Brain microvascular endothelial cell (primary cell): ENCODE measurements at regions not wholly inside any gene's neighbourhood (a gene's known extent, or its start where the extent isn't known, plus 50 kb on each side); places are given as distances from the start of the nearest gene placed in this dataset.
A peak's percentile ranks its signal among the peaks of the same experiment; 100 is the strongest.

Source experiments
- DNase-seq: peaks from one replicate; pipeline ENCODE4 v3.0.0-alpha.2; 2020
- H3K27ac ChIP-seq: fragments of 250-450 bp; sonication (Bioruptor Pico); 2 replicates; pipeline ENCODE4 v1.5.1; 2020; ENCODE audit warnings: mild to moderate bottlenecking, moderate library complexity
- H3K27me3 ChIP-seq: fragments of 250-450 bp; sonication (Bioruptor Pico); replicated peaks from 2 replicates; pipeline ENCODE4 v1.5.1; 2020; ENCODE audit warnings: mild to moderate bottlenecking
- H3K36me3 ChIP-seq: fragments of 250-450 bp; sonication (Bioruptor Pico); replicated peaks from 2 replicates; pipeline ENCODE4 v1.5.1; 2020; ENCODE audit warnings: mild to moderate bottlenecking
- H3K4me3 ChIP-seq: 2 replicates; pipeline ENCODE4 v1.5.1; 2011; ENCODE audit warnings: low read depth, mild to moderate bottlenecking, control low read depth, low read length, moderate library complexity
- in situ Hi-C: cut with HindIII; loops from 2 replicates; pipeline ENCODE4 v1.10.0; 2017; ENCODE audit warnings: low sequenced_read_pairs, low pct_ligation_motif_present
- TF ChIP-seq, protein P1 (sequence below): IDR thresholded peaks from 2 replicates; pipeline ENCODE4 v1.5.1; 2011; ENCODE audit warnings: low read depth, mild to moderate bottlenecking, moderate library complexity, low read length, control low read depth, inconsistent platforms; ENCODE audit errors: missing control alignments

DNA sequence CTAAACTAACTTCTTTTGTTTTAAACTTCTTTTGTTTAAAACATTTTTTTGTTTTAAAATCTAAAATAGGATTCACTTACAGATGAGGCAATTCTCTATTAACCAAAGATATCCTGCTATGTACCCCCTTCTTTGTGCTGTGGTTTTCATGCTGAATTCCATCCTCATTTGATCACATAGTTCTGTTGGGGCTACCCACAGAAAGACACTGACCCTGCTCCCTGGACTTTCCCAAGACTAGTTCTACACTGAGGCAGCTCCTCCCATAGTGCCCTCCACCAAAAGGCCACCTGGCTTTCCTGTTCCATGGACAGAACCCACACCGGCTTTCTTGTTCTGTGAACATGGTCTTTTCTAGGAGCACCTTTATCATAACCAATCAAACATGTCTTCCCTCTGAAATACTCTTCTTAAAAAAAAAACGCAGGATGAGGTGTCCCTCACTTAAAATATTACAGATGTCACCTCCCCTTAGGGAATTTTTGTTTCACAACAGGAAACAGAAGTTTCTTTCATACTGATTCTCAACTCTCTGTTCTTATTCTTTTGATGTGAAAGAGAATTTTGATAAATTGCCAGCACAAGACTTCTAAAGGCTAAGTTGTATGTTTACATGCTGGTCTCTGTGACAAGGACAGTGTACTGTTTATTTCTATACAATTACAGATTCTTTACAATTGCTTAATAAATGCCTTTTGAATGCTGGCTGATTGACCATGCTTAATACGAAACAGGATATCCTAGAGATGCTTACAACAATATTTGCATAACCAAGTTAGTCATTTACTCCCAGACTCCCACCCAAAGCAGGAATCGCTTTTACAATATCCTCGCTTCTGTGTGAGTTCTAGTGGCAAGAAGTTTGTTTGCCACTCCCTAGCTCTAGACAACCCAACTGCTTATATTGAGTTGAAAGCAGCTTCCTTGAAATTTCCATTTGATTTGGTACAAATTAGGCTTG is 300.4 kb downstream of the DTWD2 start:
- TF ChIP-seq, protein P1, sequence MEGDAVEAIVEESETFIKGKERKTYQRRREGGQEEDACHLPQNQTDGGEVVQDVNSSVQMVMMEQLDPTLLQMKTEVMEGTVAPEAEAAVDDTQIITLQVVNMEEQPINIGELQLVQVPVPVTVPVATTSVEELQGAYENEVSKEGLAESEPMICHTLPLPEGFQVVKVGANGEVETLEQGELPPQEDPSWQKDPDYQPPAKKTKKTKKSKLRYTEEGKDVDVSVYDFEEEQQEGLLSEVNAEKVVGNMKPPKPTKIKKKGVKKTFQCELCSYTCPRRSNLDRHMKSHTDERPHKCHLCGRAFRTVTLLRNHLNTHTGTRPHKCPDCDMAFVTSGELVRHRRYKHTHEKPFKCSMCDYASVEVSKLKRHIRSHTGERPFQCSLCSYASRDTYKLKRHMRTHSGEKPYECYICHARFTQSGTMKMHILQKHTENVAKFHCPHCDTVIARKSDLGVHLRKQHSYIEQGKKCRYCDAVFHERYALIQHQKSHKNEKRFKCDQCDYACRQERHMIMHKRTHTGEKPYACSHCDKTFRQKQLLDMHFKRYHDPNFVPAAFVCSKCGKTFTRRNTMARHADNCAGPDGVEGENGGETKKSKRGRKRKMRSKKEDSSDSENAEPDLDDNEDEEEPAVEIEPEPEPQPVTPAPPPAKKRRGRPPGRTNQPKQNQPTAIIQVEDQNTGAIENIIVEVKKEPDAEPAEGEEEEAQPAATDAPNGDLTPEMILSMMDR, result no peak
- no peaks in the 10 kb centered on the region for H3K36me3 ChIP-seq
- in situ Hi-C loops, result no loop called here
- H3K27me3 ChIP-seq, result no peaks in the 10 kb centered on the region
- H3K4me3 ChIP-seq, result no peak overlapping the region
- peak overlapping the region; percentile 40 for H3K27ac ChIP-seq
- DNase-seq, result peak; percentile 51

DNA sequence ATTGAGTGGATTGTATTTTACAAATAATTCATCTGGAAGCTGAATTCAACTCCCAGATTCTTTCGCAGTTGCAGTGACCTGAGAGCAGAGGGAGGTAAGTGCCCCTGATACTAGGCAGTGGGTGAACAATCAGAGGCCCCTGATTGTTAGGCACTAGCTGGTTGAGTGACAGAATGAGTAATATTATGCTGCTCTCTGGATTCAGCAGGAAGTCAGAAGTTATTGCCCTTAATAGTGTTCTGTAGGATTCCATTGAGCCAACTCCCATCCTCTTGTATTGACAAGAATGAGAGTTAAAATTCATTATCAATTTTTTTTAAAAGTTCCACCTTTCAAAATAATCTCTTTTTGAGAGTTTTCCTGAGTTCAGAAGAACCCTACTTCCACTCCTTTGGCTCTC is 301.2 kb downstream of the DTWD2 start:
- TF ChIP-seq, protein P1, result no peak
- in situ Hi-C loops, result no loop called here
- Histone ChIP-seq H3K4me3 (no peak overlapping the region), H3K27me3 (no peaks in the 10 kb centered on the region), H3K27ac (peak overlapping the region; percentile 13), H3K36me3 (no peaks in the 10 kb centered on the region)
- DNase-seq, result no peak

DNA sequence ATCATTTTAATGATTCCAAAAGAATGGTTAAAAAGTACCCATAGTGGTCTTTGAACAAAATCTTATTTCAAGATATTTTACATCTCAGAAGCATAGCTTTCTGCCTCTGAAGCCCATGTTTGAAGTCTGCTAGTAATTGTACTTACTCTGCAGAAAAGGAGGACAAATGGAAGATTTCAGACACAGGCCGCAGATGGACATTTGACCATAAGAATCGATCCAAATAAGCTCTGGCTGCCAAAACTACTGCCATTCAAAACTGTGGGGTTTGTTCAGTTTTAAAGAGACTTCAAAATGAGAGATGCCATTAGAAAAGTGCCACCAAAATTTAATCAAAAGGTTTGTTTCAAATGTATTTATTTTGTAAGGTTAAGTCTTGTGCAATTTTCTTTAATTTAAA is 306.7 kb downstream of the DTWD2 start:
- Histone ChIP-seq H3K27me3 (no peaks in the 10 kb centered on the region), H3K4me3 (no peak overlapping the region), H3K27ac (no peak overlapping the region), H3K36me3 (no peaks in the 10 kb centered on the region)
- TF ChIP-seq, protein P1, result no peak
- in situ Hi-C loops, result no loop called here
- DNase-seq, result no peak

DNA sequence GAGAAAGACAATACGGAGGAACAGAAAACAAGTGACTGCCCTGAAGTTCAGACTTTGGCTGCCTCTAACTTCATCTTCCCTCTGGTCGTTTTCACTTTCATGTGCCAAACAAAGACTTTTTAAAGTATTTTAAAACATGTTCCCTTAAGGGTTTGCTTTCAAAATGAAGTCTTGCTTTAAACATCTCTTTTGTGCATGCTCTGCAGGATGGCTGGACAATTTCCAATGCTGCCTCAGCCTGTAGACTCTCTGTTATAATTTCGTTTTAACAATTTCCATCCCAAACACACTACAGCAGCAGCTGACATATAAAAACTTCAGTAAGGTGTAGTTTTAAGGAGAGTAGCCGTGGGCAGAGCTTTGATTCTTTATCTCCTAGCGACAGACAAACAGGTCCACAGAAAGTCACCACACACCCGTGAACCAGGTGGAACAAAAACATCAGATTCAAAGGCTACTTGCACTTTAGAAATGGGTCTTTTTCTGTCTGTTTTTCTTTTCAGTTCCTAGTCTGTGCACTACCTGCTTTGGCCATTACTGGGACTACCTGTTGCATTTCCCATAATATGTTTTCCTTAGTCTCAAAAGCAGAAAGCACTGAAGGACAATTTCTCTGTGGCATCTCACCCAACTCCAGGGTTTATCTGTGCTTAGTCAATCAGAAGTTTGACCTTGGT is 308.9 kb downstream of the DTWD2 start:
- Histone ChIP-seq H3K27me3 (no peaks in the 10 kb centered on the region), H3K4me3 (no peak overlapping the region), H3K36me3 (no peaks in the 10 kb centered on the region), H3K27ac (no peak overlapping the region)
- no peak for DNase-seq
- TF ChIP-seq, protein P1, result no peak
- in situ Hi-C loops, result no loop called here

DNA sequence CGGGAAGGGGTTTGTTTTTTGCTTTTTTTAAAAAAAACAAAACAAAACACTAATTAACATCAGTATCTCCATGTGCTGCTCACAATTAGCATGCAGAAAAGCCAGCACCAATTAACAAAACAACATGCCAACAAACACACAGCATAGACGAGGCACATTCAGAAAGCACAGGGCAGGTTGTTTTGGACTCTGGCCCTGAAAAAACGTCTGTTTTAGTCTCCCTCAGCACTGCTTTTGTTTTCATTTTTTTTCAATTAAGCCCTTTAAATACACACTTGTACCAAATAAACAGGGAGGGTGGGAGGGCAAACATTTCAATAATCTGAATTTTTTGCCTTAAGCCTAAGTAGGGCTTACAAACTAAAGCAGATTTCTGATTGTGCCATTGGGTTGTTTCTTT is 309.6 kb downstream of the DTWD2 start:
- no peak for DNase-seq
- in situ Hi-C loops, result no loop called here
- Histone ChIP-seq H3K27ac (no peak overlapping the region), H3K27me3 (no peaks in the 10 kb centered on the region), H3K4me3 (no peak overlapping the region), H3K36me3 (no peaks in the 10 kb centered on the region)
- TF ChIP-seq, protein P1, result no peak
